Loucy (cell line): ENCODE measurements at regions not wholly inside any gene's neighbourhood (a gene's known extent, or its start where the extent isn't known, plus 50 kb on each side); places are given as distances from the start of the nearest gene placed in this dataset.

Experiments used
- H2AFZ ChIP-seq: fragments of 200-600 bp; sonication (generic); 2 replicates; pipeline ENCODE4 v1.6.0; 2016; ENCODE audit warnings: antibody characterized with exemption, mild to moderate bottlenecking, low read length, moderate library complexity
- H3F3A ChIP-seq: fragments of 200-600 bp; 2 replicates; pipeline ENCODE4 v1.6.0; 2016; ENCODE audit warnings: antibody characterized with exemption, low read depth, mild to moderate bottlenecking
- H3K27me3 ChIP-seq: fragments of 200-600 bp; sonication (generic); 2 replicates; pipeline ENCODE4 v1.6.1; 2014; ENCODE audit warnings: low read length, mild to moderate bottlenecking; ENCODE audit not compliant: insufficient read depth, poor library complexity, severe bottlenecking
- H3K36me3 ChIP-seq: fragments of 200-600 bp; sonication (generic); 2 replicates; pipeline ENCODE4 v1.6.1; 2016; ENCODE audit warnings: low read length; ENCODE audit not compliant: insufficient read depth
- H3K4me1 ChIP-seq: fragments of 200-600 bp; sonication (generic); 2 replicates; pipeline ENCODE4 v1.5.1; 2014; ENCODE audit warnings: low read length, mild to moderate bottlenecking; ENCODE audit not compliant: insufficient read depth, poor library complexity, severe bottlenecking
- H3K4me2 ChIP-seq: fragments of 200-600 bp; sonication (generic); 2 replicates; pipeline ENCODE4 v1.6.0; 2014; ENCODE audit warnings: antibody characterized with exemption, low read length, low read depth, mild to moderate bottlenecking; ENCODE audit not compliant: poor library complexity, severe bottlenecking
- H3K4me3 ChIP-seq: fragments of 200-600 bp; sonication (generic); 2 replicates; pipeline ENCODE4 v1.5.1; 2014; ENCODE audit warnings: low read length, mild to moderate bottlenecking, mixed read lengths; ENCODE audit not compliant: poor library complexity, severe bottlenecking
- H3K79me2 ChIP-seq: fragments of 200-600 bp; sonication (generic); 2 replicates; pipeline ENCODE4 v1.6.1; 2014; ENCODE audit warnings: low read length; ENCODE audit not compliant: insufficient read depth
- H3K9ac ChIP-seq: fragments of 200-600 bp; sonication (generic); 2 replicates; pipeline ENCODE4 v1.6.0; 2014; ENCODE audit warnings: mild to moderate bottlenecking, low read depth, low read length, moderate library complexity; ENCODE audit not compliant: poor library complexity, severe bottlenecking
- H3K9me2 ChIP-seq: fragments of 200-600 bp; sonication (generic); replicated peaks from 2 replicates; pipeline ENCODE4 v1.6.1; 2016; ENCODE audit warnings: low read depth, low read length, mixed read lengths
- H3K9me3 ChIP-seq: fragments of 200-600 bp; sonication (generic); 2 replicates; pipeline ENCODE4 v1.6.1; 2014; ENCODE audit warnings: mild to moderate bottlenecking, antibody characterized with exemption, low read length, low read depth; ENCODE audit not compliant: insufficient read depth
- H4K20me1 ChIP-seq: fragments of 200-600 bp; sonication (generic); 2 replicates; pipeline ENCODE4 v1.6.0; 2014; ENCODE audit warnings: antibody characterized with exemption, low read length, mild to moderate bottlenecking; ENCODE audit not compliant: insufficient read depth, poor library complexity, severe bottlenecking
- CTCF ChIP-seq: fragments of 200-600 bp; sonication (generic); conservative IDR thresholded peaks from 2 replicates; pipeline ENCODE4 v1.5.1; 2014; ENCODE audit warnings: mild to moderate bottlenecking, antibody characterized with exemption, low read length
- EZH2phosphoT487 ChIP-seq: fragments of 200-600 bp; IDR thresholded peaks from 2 replicates; pipeline ENCODE4 v1.6.1; 2018; ENCODE audit warnings: antibody characterized with exemption, mild to moderate bottlenecking, moderate library complexity, borderline replicate concordance

- no peaks in the 10 kb centered on the region for H3K27me3 ChIP-seq
- H3K9ac ChIP-seq, result no peak overlapping the region
- no peak overlapping the region for H2AFZ ChIP-seq
- no peak overlapping the region for H3K4me3 ChIP-seq
- H3K9me2 ChIP-seq, result no peaks in the 10 kb centered on the region
- TF ChIP-seq CTCF (no peak), EZH2phosphoT487 (no peak)
- H4K20me1 ChIP-seq, result no peaks in the 10 kb centered on the region
- no peak overlapping the region for H3K4me2 ChIP-seq
- no peaks in the 10 kb centered on the region for H3F3A ChIP-seq
- H3K79me2 ChIP-seq, result no peaks in the 10 kb centered on the region
- no peaks in the 10 kb centered on the region for H3K4me1 ChIP-seq
- H3K9me3 ChIP-seq, result no peaks in the 10 kb centered on the region
- H3K36me3 ChIP-seq, result no peaks in the 10 kb centered on the region
These were observed 73.8 kb downstream of the SLC25A46 start for GRCh38 chr5:110812639-110813038.

GRCh38 chr5:110815916-110816605 lies 77.3 kb downstream of the SLC25A46 start:
- H3F3A ChIP-seq, result no peaks in the 10 kb centered on the region
- no peaks in the 10 kb centered on the region for H3K36me3 ChIP-seq
- H3K27me3 ChIP-seq, result no peaks in the 10 kb centered on the region
- H3K4me1 ChIP-seq, result no peaks in the 10 kb centered on the region
- H3K9ac ChIP-seq, result no peak overlapping the region
- H4K20me1 ChIP-seq, result no peaks in the 10 kb centered on the region
- H3K4me2 ChIP-seq, result no peak overlapping the region
- no peaks in the 10 kb centered on the region for H3K79me2 ChIP-seq
- H3K9me3 ChIP-seq, result no peaks in the 10 kb centered on the region
- no peaks in the 10 kb centered on the region for H3K9me2 ChIP-seq
- no peak overlapping the region for H3K4me3 ChIP-seq
- H2AFZ ChIP-seq, result peak overlapping the region; percentile 89
- TF ChIP-seq EZH2phosphoT487 (no peak), CTCF (no peak)

- H3K79me2 ChIP-seq, result no peaks in the 10 kb centered on the region
- no peaks in the 10 kb centered on the region for H3K9me3 ChIP-seq
- no peaks in the 10 kb centered on the region for H3K9me2 ChIP-seq
- H3K27me3 ChIP-seq, result no peaks in the 10 kb centered on the region
- no peaks in the 10 kb centered on the region for H3F3A ChIP-seq
- TF ChIP-seq EZH2phosphoT487 (no peak), CTCF (no peak)
- no peak overlapping the region for H3K9ac ChIP-seq
- peak overlapping the region; percentile 27 for H3K4me2 ChIP-seq
- H3K4me3 ChIP-seq, result no peak overlapping the region
- H2AFZ ChIP-seq, result peak overlapping the region; percentile 77; the same call in 1 of the 2 replicates
- no peaks in the 10 kb centered on the region for H3K4me1 ChIP-seq
- H4K20me1 ChIP-seq, result no peaks in the 10 kb centered on the region
- no peaks in the 10 kb centered on the region for H3K36me3 ChIP-seq
These were observed 78.7 kb downstream of the SLC25A46 start for GRCh38 chr5:110817459-110817858.
